ENCODE measurements at regions not wholly inside any gene's neighbourhood (a gene's known extent, or its start where the extent isn't known, plus 50 kb on each side); places are given as distances from the start of the nearest gene placed in this dataset.

GRCh38 chr9:11558043-11558442 lies 945.2 kb upstream of the PTPRD start:
- TF ChIP-seq EZH2 (IDR thresholded peaks at IDR 0.05; ENCODE audit: borderline replicate concordance, low read depth, low read length, poor library complexity, severe bottlenecking) (no peak), CTCF (conservative IDR thresholded peaks at IDR 0.05; ENCODE audit: low read depth, low read length) (no peak)
